HepG2 (cell line): ENCODE measurements at regions not wholly inside any gene's neighbourhood (a gene's known extent, or its start where the extent isn't known, plus 50 kb on each side); places are given as distances from the start of the nearest gene placed in this dataset.

Source experiments
- ATAC-seq: fragments of 200-7000 bp; cut with Tn5 transposase; 3 replicates; pipeline ENCODE4 v1.9.1; 2020; ENCODE audit warnings: mild to moderate bottlenecking, moderate library complexity
- BruUV-seq: library from RNA; stranded (reverse); fragments of 400-500 nt; replicated peaks from 2 replicates; lab custom pipeline; 2021; lab: Mats Ljungman, UMichigan
- CTCF ChIA-PET: fragments of 300-600 bp; formaldehyde crosslinking; extraction: SDS; loops from one replicate; lab custom pipeline; 2021; ENCODE audit warnings: low total read pairs, inconsistent platforms, low intra/inter-chr PET ratio; lab: Yijun Ruan, JAX
- POLR2A ChIA-PET: fragments of 350-600 bp; sonication (Branson Sonifier 250); formaldehyde crosslinking; loops from one replicate; lab custom pipeline; 2020; ENCODE audit warnings: antibody characterized with exemption, inconsistent platforms; lab: Yijun Ruan, JAX
- DNase-seq: peaks from one replicate; pipeline ENCODE4 v3.0.0-alpha.2; 2015; ENCODE audit warnings: low spot score
- FAIRE-seq: peaks from 3 replicates; lab custom pipeline; 2011; peaks lifted over from hg19 to GRCh38; lab: Jason Lieb, UNC
- H2AFZ ChIP-seq: one replicate; pipeline ENCODE4 v1.6.1; 2011; ENCODE audit warnings: low read length, inconsistent platforms
- H3K27ac ChIP-seq: fragments of 300-600 bp; 3 replicates; pipeline ENCODE4 v1.8.0; 2011; ENCODE audit warnings: mixed run types, mild to moderate bottlenecking, mixed read lengths, low read length, inconsistent platforms; ENCODE audit not compliant: insufficient read depth; ENCODE audit errors: extremely low read length
- H3K27me3 ChIP-seq, 2 experiments: fragments of 200-600 bp in 1 of 2; 2 replicates in 1 of 2; 3 replicates in 1 of 2; pipeline versions ENCODE4 v1.6.0 to v1.8.0; 2011; ENCODE audit warnings: low read length in 2 of 2, mild to moderate bottlenecking in 2 of 2, moderate library complexity in 2 of 2, inconsistent platforms in 1 of 2; ENCODE audit not compliant: insufficient read depth in 2 of 2, control insufficient read depth in 1 of 2
- H3K36me3 ChIP-seq, 2 experiments: fragments of 200-600 bp in 1 of 2; replicated peaks in 1 of 2; 2 replicates in 1 of 2; 3 replicates in 1 of 2; pipeline versions ENCODE4 v1.5.1 to v1.8.0; 2011; ENCODE audit warnings: low read length in 2 of 2, inconsistent platforms in 1 of 2; ENCODE audit not compliant: insufficient read depth in 2 of 2, control insufficient read depth in 1 of 2
- H3K4me1 ChIP-seq: 2 replicates; pipeline ENCODE4 v1.5.1; 2012; ENCODE audit warnings: low read length, inconsistent platforms; ENCODE audit not compliant: insufficient read depth
- H3K4me2 ChIP-seq: 2 replicates; pipeline ENCODE4 v1.6.0; 2011; ENCODE audit warnings: low read depth, low read length, inconsistent platforms
- H3K4me3 ChIP-seq, 3 experiments: fragments of 200-600 bp in 1 of 3; sonication (generic), shearing (Covaris generic) in 1 of 3; replicated peaks in 1 of 3; 2 replicates each; pipeline ENCODE4 v1.5.1; 2011 to 2016; ENCODE audit warnings: low read length in 3 of 3, inconsistent platforms in 2 of 3, low read depth in 2 of 3, mild to moderate bottlenecking in 2 of 3, control low read depth in 1 of 3, mixed read lengths in 1 of 3; ENCODE audit not compliant: insufficient read depth in 1 of 3
- H3K79me2 ChIP-seq: one replicate; pipeline ENCODE4 v1.6.1; 2011; ENCODE audit warnings: low read length, inconsistent platforms; ENCODE audit not compliant: insufficient read depth
- H3K9ac ChIP-seq: 2 replicates; pipeline ENCODE4 v1.6.0; 2011; ENCODE audit warnings: mild to moderate bottlenecking, low read depth, low read length, inconsistent platforms; ENCODE audit not compliant: insufficient read depth
- H3K9me3 ChIP-seq: 2 replicates; pipeline ENCODE4 v1.5.1; 2012; ENCODE audit warnings: mild to moderate bottlenecking, low read length
- H4K20me1 ChIP-seq: 2 replicates; pipeline ENCODE4 v1.6.0; 2011; ENCODE audit warnings: inconsistent platforms, mild to moderate bottlenecking, low read length, moderate library complexity; ENCODE audit not compliant: insufficient read depth
- CEBPG ChIP-seq: IDR thresholded peaks from 2 replicates; pipeline ENCODE4 v1.6.1; 2016
- FOXP1 ChIP-seq, 2 experiments: fragments of 450-650 bp in 1 of 2; IDR thresholded peaks; 2 replicates each; pipeline ENCODE4 v1.6.1; 2017 to 2018; ENCODE audit warnings: antibody characterized with exemption in 1 of 2
- HNRNPUL1 ChIP-seq: fragments of 200-400 bp; formaldehyde crosslinking; IDR thresholded peaks from 2 replicates; pipeline ENCODE4 v1.6.1; 2017; ENCODE audit warnings: low read depth, mild to moderate bottlenecking, low read length, moderate library complexity
- KIAA2018 ChIP-seq: sonication (generic); formaldehyde crosslinking; IDR thresholded peaks from 2 replicates; pipeline ENCODE4 v1.5.0; 2020; ENCODE audit warnings: mild to moderate bottlenecking, missing genetic modification reagents, borderline replicate concordance
- KLF9 ChIP-seq: IDR thresholded peaks from 2 replicates; pipeline ENCODE4 v1.6.1; 2016; ENCODE audit warnings: low read depth
- NKX3-1 ChIP-seq: sonication (generic); formaldehyde crosslinking; IDR thresholded peaks from 2 replicates; pipeline ENCODE4 v1.5.0; 2020; ENCODE audit warnings: missing genetic modification reagents
- ZBTB38 ChIP-seq: sonication (generic); formaldehyde crosslinking; IDR thresholded peaks from 2 replicates; pipeline ENCODE4 v1.5.1; 2020; ENCODE audit warnings: mild to moderate bottlenecking, missing genetic modification reagents
- ZBTB46 ChIP-seq: sonication (generic); formaldehyde crosslinking; IDR thresholded peaks from 2 replicates; pipeline ENCODE4 v1.4.0; 2020; ENCODE audit warnings: mild to moderate bottlenecking, missing genetic modification reagents, borderline replicate concordance
- ZMYM4 ChIP-seq: sonication (generic); formaldehyde crosslinking; IDR thresholded peaks from 2 replicates; pipeline ENCODE4 v1.8.1; 2023; ENCODE audit warnings: mild to moderate bottlenecking, missing genetic modification reagents
- ZNF839 ChIP-seq: sonication (generic); formaldehyde crosslinking; IDR thresholded peaks from 2 replicates; pipeline ENCODE4 v1.4.0; 2020; ENCODE audit warnings: missing genetic modification reagents, mild to moderate bottlenecking, borderline replicate concordance
- WGBS: methylation state at CpG from one replicate; pipeline ENCODE4 v1.1.6; 2017; ENCODE audit warnings: low lambda C conversion rate; 5-methylcytosine and 5-hydroxymethylcytosine counted together
- in situ Hi-C: cut with HindIII; loops from 2 replicates; pipeline ENCODE4 v1.10.0; 2017; ENCODE audit warnings: low pct_unique_long_range_greater_than_20kb; ENCODE audit not compliant: extremely low pct_ligation_motif_present
- intact Hi-C: fragments of 100-400 bp; cut with micrococcal nuclease; formaldehyde crosslinking; loops from one replicate; pipeline ENCODE4 v1.10.0; 2022; ENCODE audit not compliant: unreplicated experiment
- TF ChIP-seq, protein P1 (sequence below): sonication (generic); formaldehyde crosslinking; IDR thresholded peaks from 2 replicates; pipeline ENCODE4 v1.4.0; 2020; ENCODE audit warnings: missing genetic modification reagents

DNA sequence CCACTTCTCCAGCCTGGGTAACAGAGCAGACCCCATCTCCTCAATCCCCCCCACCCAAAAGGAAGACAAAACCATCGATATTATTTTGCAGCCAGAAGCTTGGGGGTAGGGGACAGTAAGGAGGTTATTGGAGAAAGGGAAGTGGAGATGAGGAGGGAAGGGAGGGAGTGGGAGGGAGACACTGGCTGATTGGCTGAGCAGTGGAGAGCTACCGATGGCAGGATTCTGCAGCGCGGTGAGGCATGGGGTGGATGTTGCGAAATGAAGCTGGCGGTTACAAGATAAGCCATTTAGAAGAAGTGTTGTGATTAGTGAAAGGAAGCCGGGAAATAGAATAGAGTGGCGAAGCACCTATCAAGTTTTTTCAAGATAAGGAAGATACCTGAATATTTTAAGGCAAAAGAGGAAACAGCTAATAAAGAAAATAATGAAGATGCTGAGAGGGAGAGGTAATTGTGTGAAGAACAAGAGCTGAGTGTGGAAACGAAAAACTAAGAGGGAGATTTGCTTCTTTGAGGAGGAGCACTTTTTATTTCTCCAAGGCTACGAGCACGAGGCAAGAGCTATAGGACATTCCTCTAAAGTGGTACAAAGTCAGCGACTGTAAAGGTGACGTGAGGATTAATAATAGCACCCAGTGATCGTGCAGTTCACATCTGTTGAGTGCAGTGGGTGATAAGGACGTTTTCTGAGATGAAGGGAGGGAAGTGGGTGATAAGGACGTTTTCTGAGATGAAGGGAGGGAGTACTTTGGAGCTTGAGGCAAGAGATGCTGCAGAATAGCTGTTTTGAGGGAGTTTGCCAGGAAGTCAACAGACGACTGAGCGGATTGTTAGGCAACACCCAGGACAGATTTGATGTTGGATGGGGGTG is 103.2 kb upstream of the KIF26B start:
- BruUV-seq: no TSS peak
- DNase-seq (no peak), ATAC-seq (no peak), FAIRE-seq (no peak)
- Histone ChIP-seq H3K4me2 (no peak overlapping the region), H2AFZ (no peak overlapping the region), H3K27ac (no peak overlapping the region), H4K20me1 (no peaks in the 10 kb centered on the region), H3K79me2 (no peaks in the 10 kb centered on the region), H3K36me3 (no peaks in the 10 kb centered on the region), H3K9ac (no peak overlapping the region), H3K9me3 (no peaks in the 10 kb centered on the region), H3K4me1 (peaks cover 31% of the 10 kb centered on the region), H3K27me3 (no peaks in the 10 kb centered on the region), H3K4me3 (no peak overlapping the region)
- WGBS: 81% methylated on average over 18 of the region's 18 CpGs
- ChIA-PET CTCF (no interaction called here), POLR2A (interaction anchor here (1.5 to 1.8 kb wide), 2 partner anchors 8 to 9 kb away, joined by 4 read pairs; no protein-coding TSS in a partner anchor)
- intact Hi-C loops: no loop called here
- in situ Hi-C loops: no loop called here
- TF ChIP-seq HNRNPUL1 (no peak), KLF9 (CRISPR knock-in tag) (no peak), NKX3-1 (CRISPR knock-in tag) (no peak), ZBTB46 (CRISPR knock-in tag) (no peak), ZMYM4 (peak; percentile 44), CEBPG (CRISPR knock-in tag) (peak; percentile 57), KIAA2018 (CRISPR knock-in tag) (no peak), ZNF839 (CRISPR knock-in tag) (no peak), FOXP1 (IDR thresholded peaks at IDR 0.05) (no peak), FOXP1 (CRISPR knock-in tag; IDR thresholded peaks at IDR 0.05) (no peak), ZBTB38 (0 out of 2 replicates have a peak, but pooled peaks have one; percentile 49)
- TF ChIP-seq, protein P1, sequence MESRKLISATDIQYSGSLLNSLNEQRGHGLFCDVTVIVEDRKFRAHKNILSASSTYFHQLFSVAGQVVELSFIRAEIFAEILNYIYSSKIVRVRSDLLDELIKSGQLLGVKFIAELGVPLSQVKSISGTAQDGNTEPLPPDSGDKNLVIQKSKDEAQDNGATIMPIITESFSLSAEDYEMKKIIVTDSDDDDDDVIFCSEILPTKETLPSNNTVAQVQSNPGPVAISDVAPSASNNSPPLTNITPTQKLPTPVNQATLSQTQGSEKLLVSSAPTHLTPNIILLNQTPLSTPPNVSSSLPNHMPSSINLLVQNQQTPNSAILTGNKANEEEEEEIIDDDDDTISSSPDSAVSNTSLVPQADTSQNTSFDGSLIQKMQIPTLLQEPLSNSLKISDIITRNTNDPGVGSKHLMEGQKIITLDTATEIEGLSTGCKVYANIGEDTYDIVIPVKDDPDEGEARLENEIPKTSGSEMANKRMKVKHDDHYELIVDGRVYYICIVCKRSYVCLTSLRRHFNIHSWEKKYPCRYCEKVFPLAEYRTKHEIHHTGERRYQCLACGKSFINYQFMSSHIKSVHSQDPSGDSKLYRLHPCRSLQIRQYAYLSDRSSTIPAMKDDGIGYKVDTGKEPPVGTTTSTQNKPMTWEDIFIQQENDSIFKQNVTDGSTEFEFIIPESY: peak; percentile 89
